LNCaP clone FGC (cell line): ENCODE measurements at regions not wholly inside any gene's neighbourhood (a gene's known extent, or its start where the extent isn't known, plus 50 kb on each side); places are given as distances from the start of the nearest gene placed in this dataset.

ENCODE experiments used
- DNase-seq: peaks from one replicate; pipeline ENCODE4 v3.0.0-alpha.2; 2011; ENCODE audit warnings: low read depth
- H3K4me3 ChIP-seq: 2 replicates; pipeline ENCODE4 v1.5.1; 2011; ENCODE audit warnings: mild to moderate bottlenecking, low read depth, low read length, control low read depth
- TF ChIP-seq, protein P1 (sequence below): IDR thresholded peaks from 2 replicates; pipeline ENCODE4 v1.5.1; 2012; ENCODE audit warnings: mild to moderate bottlenecking; ENCODE audit not compliant: control insufficient read depth, insufficient read depth; ENCODE audit errors: extremely low read depth

GRCh38 chr3:64870876-64871646 is 183.3 kb upstream of the ADAMTS9 start:
- H3K4me3 ChIP-seq, result no peak overlapping the region
- TF ChIP-seq, protein P1, sequence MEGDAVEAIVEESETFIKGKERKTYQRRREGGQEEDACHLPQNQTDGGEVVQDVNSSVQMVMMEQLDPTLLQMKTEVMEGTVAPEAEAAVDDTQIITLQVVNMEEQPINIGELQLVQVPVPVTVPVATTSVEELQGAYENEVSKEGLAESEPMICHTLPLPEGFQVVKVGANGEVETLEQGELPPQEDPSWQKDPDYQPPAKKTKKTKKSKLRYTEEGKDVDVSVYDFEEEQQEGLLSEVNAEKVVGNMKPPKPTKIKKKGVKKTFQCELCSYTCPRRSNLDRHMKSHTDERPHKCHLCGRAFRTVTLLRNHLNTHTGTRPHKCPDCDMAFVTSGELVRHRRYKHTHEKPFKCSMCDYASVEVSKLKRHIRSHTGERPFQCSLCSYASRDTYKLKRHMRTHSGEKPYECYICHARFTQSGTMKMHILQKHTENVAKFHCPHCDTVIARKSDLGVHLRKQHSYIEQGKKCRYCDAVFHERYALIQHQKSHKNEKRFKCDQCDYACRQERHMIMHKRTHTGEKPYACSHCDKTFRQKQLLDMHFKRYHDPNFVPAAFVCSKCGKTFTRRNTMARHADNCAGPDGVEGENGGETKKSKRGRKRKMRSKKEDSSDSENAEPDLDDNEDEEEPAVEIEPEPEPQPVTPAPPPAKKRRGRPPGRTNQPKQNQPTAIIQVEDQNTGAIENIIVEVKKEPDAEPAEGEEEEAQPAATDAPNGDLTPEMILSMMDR, result no peak
- DNase-seq, result no peak

DNA sequence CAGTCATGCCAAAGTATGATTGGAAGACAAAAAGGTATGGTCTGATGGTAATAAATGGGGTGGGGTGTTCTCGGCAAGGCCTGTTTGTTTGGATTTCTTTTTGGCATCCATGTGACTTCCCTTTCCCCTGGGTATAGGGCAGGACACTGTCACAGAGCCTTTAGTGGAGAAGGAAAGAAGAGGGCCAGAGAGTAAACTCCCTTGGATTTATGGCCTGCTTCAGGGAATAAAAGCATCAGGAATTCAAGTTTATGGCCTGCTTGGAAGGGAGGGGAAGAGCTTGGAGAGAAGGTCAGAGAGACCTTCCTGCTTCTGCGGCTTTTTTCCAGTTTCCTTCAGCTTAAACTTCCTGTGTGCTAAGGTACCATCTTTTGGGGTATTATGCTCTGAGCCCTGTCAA is 179.4 kb upstream of the ADAMTS9 start:
- H3K4me3 ChIP-seq, result no peak overlapping the region
- TF ChIP-seq, protein P1, result no peak
- no peak for DNase-seq

DNA sequence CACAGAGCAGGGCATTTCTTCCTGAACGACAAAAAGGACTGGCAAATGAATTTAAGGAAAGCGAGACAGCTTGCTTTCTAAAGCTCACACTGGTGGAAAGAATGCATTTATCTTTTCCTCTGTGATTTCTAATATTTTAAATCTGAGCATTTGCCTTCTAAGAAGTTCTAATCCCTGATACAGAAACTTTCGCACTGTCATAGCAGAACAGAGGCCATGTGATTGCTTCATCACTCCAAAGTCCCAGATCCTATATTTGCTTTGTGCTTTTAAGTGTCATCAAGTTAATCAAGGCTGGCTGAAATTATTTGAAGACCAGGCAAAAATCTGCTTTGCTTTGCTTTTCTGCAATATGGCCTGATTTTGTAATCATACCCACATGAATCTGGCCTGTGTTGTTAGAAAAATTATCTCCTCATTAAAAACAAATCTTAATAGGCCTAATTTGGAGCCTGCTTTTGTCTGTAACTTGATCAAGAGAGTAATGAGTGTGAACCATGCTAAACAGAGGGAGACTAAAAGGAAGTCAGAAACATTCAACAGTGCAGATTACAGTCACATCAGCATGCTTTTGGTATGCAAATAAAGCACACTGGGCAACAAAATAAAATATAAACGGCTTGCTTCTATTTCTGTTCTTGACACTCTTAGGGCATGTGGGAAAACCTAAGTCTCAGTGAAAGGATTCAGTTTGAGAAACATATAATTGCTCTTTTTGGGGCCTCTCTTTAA is 178.2 kb upstream of the ADAMTS9 start:
- TF ChIP-seq, protein P1, result no peak
- no peak for DNase-seq
- no peak overlapping the region for H3K4me3 ChIP-seq

DNA sequence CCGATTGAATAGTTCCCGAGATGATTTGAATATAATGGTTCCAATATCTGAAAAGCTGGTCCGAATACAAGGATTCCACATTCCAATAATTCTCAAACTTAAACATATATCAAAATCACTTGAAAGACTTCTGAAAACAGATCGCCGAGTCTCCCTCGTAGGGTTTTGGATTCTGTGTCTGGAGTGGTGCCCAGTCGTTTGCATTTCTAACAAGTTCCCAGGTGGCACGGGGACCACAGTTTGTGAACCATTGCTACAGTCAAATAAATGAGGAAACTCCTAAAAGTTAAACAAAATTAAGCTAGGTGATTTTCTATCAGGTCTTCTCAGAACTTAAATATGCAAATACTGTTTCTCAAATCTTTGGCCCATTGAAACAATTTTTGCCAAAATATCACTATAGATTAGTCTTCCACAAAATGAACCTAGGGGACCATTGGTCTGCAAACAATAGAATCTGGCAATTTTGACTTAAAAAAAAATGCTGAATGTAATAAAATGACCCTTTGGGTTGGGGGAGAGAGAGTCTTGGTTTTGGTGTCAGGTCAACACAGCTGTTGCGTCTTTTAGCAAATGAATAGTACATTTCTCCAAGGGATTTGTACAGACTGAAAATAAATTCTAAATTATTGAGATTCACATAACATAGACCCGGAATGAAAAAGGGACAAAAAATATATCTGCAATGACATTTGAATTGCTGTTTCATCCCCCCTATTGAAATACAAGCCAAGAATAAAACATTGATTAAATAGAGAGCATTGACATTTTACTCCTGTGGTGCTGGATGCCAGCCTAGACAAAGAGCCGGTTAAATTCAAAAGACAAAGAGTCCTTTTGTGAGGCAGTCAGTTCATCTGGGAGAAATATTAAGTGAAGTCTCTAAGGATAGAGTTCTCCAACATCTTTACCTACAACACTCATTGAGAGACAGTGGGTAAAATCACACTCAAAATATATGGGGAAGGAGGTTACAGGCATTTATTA is 175.7 kb upstream of the ADAMTS9 start:
- H3K4me3 ChIP-seq, result no peak overlapping the region
- TF ChIP-seq, protein P1, result no peak
- no peak for DNase-seq

DNA sequence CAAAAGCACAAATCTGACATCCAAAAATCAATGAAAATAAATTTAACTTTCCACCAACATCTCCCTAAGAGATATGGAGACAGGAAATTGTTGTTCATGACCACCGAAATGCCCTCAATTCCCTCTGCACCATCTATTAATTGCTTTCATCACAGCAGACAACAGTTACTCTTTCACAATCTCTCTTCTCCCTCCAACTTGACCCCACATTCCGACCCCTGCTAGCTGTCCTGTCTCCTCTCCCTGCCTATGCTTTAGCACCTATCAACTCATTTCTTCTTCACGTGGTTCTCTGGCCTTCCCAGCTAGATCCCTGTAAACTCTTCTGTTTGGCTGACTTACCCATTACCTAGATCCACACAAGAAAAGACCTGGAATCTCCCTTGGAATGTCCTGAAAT is 173.9 kb upstream of the ADAMTS9 start:
- H3K4me3 ChIP-seq, result no peak overlapping the region
- DNase-seq, result no peak
- TF ChIP-seq, protein P1, result no peak

- no peak for DNase-seq
- no peak overlapping the region for H3K4me3 ChIP-seq
- TF ChIP-seq, protein P1, result no peak
These were observed 172.7 kb upstream of the ADAMTS9 start for GRCh38 chr3:64860536-64860870.
